ENCODE measurements at regions not wholly inside any gene's neighbourhood (a gene's known extent, or its start where the extent isn't known, plus 50 kb on each side); places are given as distances from the start of the nearest gene placed in this dataset.
"Not testable (repeated sequence)": the region's sequence is repeated elsewhere in the genome, so short reads cannot be mapped to it uniquely, and the experiment has no call there.

DNA sequence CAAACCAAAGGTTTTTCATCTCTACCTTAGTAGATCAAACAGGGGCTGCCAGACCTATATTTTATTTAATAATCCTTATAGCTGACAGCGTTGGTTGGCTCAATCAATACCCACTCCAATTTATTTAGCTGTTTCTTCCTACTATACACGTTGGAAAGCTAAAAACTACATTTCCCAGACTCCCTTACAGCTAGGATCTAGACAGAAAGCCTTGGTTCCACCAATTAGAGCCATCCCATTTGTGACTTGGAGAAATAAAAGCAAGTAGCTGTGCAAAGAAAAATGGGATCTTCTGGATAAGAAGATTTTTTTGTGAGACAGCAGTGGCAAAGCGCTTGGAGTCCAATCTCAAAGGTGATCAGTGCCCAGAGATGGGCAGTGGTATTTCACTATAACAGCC is 331.3 kb upstream of the MEIS1 start:
- no peak for DNase-seq (ENCODE audit: low spot score)

DNA sequence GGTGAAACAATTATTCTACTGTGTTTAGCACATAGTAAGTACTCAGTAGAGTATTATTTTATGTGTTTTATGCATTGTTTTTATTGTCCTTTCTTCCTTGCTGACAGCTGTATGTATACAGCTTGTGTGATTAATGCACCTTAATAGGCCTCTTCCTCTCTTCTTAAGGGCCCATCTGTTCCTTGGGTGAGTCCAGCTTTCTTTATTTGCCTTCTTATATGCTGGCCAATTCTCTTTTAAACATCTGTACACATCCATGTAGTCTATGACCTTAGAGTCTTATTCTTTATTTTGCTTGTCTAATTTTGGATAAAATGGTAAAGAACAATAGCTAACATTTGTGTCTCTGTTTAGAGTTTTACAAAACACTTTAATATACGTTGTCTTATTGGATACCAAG is 333.7 kb upstream of the MEIS1 start:
- no peak for DNase-seq (ENCODE audit: low spot score)

- peak; percentile 29 for DNase-seq (ENCODE audit: low spot score)
Observed at GRCh38 chr2:66095820-66096345, 339.0 kb upstream of the MEIS1 start.

GRCh38 chr2:66094689-66095088 is 340.2 kb upstream of the MEIS1 start:
- not testable (repeated sequence) for DNase-seq (ENCODE audit: low spot score)

GRCh38 chr2:66093371-66093770 is 341.6 kb upstream of the MEIS1 start:
- DNase-seq (ENCODE audit: low spot score), result no peak

- DNase-seq (ENCODE audit: low spot score), result no peak
Observed at GRCh38 chr2:66084948-66085590, 349.9 kb upstream of the MEIS1 start.

DNA sequence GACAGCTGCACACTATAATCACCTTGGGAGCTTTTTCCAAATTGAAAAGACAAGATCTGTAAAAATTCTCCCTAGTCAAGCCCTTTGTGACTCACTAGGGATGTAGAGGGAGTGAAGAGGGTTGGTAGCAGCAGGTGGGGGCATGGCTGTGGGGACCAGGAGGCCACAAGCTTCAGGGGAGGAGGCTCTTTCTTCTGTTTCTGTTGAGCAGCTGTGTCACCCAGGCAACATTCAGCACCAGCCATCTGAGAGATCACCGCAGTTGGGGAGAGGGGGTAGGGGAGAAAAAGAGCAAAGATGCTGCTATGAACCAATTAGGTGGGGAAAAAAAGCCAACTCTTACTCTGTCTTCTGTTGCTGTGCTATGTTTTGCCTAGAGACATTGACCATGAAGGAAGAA is 352.3 kb upstream of the MEIS1 start:
- no peak for DNase-seq (ENCODE audit: low spot score)

GRCh38 chr2:66080127-66080526 is 354.8 kb upstream of the MEIS1 start:
- DNase-seq (ENCODE audit: low spot score), result no peak

DNA sequence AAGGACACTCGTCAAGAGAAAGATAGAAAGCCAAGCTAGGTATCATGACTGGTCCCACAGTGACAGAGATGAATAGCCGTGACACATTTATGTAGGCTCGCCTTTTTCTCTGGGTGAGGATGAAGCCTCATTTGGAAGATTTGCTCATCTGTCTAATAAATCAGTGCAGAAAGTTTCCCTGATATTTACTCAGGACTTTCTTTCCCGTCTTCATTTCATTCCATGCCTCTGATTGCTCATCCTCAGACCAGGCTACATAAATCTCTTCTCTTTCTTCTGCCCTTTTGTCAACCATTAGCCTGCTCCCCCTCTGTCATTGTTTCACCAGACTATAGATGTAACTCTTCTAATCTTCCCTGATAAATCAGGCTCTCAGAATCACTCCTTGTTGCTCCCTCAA is 361.8 kb upstream of the MEIS1 start:
- DNase-seq (ENCODE audit: low spot score), result no peak

DNA sequence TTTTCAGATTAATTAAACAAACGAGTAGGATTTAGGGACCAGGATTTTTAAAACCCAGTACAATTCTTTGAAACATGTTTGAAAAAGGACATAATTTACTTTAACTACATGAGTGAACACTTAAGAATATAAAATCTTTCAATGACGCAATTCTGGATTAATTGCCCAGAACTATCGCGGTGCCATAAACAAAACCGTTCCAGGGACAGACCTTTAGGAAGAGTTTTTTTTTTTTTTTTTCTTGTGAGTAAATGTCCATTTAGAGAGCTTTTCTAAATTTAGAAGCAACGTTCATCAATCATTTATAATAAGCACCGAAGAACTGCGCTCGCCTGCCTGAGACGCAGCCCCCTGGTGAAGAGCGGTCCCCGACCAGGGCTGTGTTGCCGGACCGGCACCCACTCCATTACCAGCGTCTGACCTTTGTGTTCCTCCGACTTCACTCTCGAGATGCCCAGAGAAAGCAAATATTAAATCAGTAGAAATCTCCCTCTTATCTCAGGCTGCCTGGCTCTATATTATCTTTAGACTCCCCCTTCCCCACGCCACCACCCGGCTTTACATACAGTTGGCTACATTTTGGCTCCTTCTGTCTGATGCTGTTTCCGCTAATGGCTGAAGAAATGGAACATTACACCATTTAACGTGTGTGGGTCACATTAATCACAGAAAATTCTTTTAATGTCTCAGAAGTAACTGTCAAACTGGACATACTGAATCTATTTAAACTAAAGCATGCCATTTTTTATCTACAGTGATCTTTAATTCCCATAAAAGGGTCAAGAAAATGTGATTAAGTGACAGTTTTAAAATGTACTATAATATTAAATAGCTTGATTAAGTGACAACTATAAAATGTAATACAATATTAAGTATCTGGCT is 364.0 kb upstream of the MEIS1 start:
- no peak for DNase-seq (ENCODE audit: low spot score)

GRCh38 chr2:66069937-66070720 is 364.8 kb upstream of the MEIS1 start:
- DNase-seq (ENCODE audit: low spot score), result no peak

DNA sequence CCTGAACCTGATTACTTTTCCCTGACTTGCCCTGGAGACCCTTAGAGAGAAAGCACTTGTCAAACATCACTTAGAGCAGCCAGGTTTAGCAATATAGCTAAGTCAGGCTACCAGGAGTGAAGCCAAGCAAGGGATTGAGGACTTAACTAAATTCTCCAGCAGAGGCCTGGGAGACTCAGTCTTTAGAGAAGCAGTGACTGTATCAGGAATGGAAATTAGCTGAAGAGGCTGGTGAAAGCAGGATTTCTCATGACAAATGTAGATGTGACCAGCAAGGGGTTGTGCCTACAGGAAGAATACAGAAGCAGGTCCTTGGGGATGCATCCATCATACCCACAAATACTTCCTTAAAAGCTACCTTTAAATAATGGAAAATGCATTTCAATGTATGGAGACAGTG is 368.9 kb upstream of the MEIS1 start:
- DNase-seq (ENCODE audit: low spot score), result no peak

GRCh38 chr2:66059332-66059731 is 375.6 kb upstream of the MEIS1 start:
- no peak for DNase-seq (ENCODE audit: low spot score)

- no peak for DNase-seq (ENCODE audit: low spot score)
Observed at GRCh38 chr2:66058675-66059074, 376.2 kb upstream of the MEIS1 start.

DNA sequence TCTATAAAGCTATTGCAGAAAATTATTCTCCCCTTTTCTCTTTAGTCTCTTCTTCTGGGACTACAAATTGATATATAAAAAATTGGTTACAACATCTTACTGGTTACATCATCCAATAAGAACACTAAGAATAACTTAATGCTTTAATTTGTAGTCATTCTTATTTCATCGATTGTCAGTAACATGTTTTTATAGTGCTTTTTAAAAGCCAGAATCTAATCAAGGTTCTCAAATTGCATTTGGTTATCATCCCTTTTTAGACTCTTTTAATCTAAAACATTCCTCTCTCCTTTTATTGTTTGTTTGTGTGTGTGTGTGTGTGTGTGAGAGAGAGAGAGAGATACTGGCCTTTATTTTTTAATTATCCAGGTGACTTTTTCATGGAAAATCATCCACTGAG is 377.1 kb upstream of the MEIS1 start:
- no peak for DNase-seq (ENCODE audit: low spot score)

DNA sequence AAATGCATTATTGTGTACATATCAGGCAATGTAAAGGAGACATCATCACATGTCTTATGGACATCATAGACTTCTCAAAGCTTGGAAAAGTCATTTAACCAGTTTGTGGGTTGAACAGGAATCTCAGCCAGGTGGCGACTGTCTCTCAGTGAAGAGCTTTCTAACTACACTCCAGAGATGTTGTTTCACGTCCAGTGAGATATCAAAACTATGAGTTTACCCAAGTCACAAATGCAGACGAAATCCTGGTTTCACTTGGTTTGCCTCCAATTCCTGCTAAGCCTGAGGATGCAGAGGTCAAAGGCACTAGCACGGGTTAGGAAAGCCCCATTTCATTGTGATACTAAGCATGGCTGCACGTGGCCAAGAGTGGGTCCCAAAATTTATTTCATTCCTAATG is 384.5 kb upstream of the MEIS1 start:
- no peak for DNase-seq (ENCODE audit: low spot score)

DNA sequence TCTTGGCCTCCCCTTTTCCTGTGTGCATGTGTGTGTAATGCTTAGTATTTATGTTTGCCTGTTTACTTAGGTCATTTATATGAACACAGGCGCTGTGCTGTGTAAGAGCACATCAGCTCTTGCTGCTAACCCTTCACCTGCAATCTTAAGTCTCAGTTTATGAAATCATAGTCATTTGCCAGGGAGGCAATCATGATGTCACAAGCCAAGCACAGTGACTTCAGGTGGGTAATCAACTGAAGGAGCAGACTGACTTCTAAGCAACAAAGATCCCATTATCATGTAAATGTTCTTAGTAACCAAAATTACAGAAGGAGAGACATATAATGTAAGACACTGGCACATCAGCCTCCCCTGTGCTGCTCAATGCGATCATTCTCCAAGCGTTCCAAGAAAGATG is 386.3 kb upstream of the MEIS1 start:
- no peak for DNase-seq (ENCODE audit: low spot score)

- no peak for DNase-seq (ENCODE audit: low spot score)
Observed at GRCh38 chr2:66041902-66042657, 392.8 kb upstream of the MEIS1 start.

DNA sequence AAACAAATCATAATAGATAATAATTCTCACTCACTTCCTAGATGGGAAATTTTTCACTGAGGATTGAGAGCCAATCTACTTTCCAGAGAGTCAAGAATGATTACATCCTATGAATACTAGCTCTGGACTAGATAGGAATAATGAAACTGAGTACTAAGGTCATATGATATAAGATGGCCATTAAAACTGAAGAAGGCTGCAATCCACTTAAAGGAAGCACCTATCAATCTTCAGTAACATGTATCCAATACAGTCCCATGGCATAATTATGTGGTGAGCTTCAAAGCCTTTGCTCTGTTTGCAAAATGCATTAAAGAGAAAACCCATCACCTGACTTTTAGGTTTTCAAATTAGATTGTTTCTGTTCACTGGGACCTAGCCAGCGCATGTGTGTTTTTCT is 398.0 kb upstream of the MEIS1 start:
- no peak for DNase-seq (ENCODE audit: low spot score)

DNA sequence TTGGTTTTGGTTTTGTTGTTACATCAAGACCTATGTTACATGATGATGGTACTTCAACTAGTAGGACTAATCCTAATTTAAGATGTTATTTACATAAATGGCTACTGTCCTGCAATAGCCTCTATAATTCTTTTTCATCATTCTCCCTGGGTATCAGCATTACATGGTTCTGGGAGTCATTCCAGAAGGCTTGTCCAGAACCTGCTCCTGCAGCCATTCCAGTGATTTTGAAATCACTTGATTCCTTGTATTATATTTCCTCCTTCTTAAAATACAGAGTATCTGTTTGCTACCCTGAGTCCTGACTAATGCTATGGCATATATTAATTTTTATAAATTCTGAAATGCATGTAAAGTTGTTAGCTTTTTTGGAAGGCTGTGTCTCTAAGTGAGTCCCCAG is 400.5 kb upstream of the MEIS1 start:
- no peak for DNase-seq (ENCODE audit: low spot score)

- no peak for DNase-seq (ENCODE audit: low spot score)
Observed at GRCh38 chr2:66032226-66032775, 402.6 kb upstream of the MEIS1 start.

DNA sequence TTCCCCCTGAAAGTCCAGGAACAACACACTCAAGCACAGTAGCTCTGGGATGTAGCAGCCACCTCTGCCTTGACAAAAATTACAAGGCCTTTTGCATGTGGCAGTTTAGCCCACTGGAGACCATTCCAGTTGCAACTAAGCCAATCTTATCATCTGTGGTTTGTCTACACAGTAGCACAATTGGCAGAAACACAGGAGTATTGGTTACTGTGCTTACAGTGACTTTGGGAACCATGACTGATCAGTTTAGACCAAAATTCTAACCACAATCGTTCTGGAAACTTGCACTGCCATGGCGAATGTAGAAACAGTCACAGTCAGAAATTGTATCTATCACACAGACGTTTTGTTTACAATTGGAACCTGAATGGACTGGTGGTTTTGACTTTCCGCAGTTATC is 403.7 kb upstream of the MEIS1 start:
- DNase-seq (ENCODE audit: low spot score), result no peak

All from HuH-7 (cell line).